Hematopoietic multipotent progenitor cell treated with erythropoietin and hydrocortisone succinate and interleukin-3 and kit ligand, for 6 days (in vitro differentiated cells): ENCODE measurements at regions not wholly inside any gene's neighbourhood (a gene's known extent, or its start where the extent isn't known, plus 50 kb on each side); places are given as distances from the start of the nearest gene placed in this dataset.
A peak's percentile ranks its signal among the peaks of the same experiment; 100 is the strongest.

Source experiments
- DNase-seq: peaks from one replicate; pipeline ENCODE4 v3.0.0-alpha.2; 2015

- no peak for DNase-seq
Observed at GRCh38 chr21:23507501-23507900, 2099.8 kb downstream of the MRPL39 start.

DNA sequence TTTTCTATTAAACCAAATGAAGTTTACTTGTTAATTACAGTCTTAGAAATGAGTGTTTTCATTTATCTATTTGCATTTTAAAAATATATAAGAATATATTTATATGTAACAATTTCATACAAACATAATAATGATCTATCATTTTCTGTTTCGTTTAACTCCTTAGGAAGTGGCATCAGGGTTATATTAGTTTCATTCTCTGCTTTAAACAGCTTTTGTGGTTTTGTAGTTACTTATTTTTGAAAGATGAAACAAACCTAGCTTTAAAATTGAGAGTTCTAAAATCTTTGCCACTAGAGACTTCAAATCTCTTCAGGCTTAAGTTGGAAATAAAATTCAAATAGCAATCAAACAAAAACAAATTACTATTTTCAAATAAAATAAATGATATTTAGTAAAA, 2110.6 kb downstream of the MRPL39 start:
- DNase-seq, result no peak

DNA sequence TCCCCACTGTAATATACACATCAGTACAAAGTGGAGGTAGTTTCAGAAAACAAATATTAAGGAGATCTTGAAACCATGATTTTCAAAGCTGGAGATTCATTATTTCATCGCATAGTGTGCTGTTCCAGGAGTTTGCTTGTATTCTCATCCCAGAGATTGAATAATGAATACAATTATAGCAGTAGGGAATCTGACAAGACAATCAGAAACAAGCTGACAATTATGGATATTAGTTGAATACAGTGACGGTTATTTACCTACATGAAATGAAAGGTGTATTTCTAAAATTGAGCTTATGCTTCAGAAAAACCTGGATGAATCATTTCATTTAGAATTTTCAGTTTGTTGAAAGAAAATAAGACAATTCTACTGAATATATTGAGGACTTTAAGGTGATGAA, 2119.0 kb downstream of the MRPL39 start:
- DNase-seq, result no peak

DNA sequence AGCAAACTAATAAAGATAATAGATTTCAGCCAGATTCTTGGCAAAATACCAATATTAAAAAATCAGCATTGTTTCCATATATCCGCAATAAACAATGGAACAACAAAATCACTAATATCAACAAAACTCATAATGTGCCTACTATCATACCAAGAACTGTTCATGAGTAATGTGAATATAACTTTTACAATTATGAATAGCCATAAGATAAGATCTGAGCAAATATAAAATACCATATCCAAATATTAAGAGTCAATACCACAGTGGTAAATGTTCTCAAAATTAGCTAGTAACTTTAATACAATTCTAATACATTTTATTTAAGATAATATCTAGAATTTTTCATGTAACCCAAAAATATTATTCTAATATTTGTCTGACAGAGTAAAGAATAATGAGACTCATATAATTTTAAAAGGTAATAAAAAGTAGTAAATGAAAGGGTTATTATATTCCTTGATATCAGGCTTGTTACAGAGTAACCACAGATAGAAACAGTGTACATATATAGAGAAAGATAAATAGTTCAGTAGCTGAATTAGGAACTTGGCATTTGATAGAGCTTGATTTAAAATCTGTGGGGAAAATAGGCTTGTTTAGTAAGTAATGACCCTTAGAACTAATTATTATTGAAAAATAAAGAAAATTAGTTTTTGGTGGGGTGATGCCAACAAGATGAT, 2126.6 kb downstream of the MRPL39 start:
- DNase-seq, result no peak

- no peak for DNase-seq
Observed at GRCh38 chr21:23478381-23478780, 2128.9 kb downstream of the MRPL39 start.

DNA sequence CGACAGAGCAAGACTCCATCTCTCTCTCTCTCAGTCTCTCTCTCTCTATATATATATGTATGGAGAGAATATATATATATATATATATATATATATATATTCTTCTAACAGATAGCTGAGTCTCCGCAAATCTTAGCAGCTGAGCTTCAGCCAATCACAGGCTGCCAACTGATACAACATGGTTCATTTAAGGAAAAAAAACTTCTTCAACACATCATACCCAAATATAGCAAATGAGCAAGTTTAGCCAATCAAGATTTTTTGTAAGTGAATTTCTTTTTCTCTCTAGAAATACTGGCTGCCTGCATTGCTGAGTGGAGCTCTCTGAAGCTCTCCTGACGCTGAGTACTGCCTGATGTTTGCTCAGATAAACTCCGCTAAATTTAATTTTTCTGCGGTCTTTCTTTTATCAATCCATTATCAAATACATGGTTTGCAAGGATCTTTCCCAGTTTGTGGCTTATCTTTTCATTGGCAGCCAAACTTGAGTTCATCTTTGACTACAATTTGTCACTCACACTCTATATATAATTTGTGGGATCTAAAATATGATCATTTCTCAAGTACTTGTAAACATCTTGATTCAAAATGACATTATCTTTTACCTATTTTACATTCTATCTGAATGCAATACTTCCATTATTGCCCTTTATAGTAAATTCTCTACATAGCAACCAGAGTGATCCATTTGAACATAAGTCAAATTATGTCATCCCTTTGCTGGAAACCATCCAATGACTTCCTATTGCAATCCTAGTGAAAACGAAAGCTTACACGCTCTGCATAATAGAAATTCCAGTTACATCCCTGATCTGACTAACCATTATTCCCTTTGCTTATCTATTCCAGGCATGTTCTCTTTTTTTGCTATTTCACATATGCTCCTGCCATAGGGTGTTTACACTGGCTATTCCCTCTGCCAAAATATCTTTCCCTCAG, 2131.7 kb downstream of the MRPL39 start:
- no peak for DNase-seq

- no peak for DNase-seq
Observed at GRCh38 chr21:23471877-23472276, 2135.4 kb downstream of the MRPL39 start.

- no peak for DNase-seq
Observed at GRCh38 chr21:23463365-23463764, 2143.9 kb downstream of the MRPL39 start.

GRCh38 chr21:23455676-23456075, 2151.6 kb downstream of the MRPL39 start:
- no peak for DNase-seq

DNA sequence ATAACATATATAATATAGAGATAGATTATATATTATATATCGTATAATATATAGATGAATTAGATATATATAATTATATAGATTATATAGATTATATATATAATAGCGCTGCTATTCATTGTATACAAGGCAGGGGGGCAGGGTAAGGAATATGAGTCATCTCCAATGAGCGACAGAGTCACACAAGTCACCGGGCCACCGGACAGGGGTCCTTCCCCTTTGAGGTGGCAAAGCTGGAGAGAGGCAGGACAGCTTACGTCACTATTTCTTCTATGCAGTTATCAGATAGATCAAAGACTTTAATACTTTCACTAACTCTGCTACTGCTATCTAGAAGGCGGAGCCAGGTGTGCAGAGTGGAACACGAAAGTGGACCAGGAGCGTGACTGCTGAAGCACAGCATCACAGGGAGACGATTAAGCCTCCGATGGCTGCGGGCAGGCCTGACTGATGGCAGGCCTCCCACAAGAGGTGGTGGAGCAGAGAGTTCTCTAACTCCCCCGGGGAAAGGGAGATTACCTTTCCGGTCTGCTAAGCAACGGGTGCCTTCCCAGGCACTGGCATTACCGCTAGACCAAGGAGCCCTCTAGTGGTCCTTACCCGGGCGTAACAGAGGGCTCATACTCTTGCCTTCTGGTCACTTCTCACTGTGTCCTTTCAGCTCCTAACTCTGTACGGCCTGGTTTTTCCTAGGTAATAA, 2154.7 kb downstream of the MRPL39 start:
- DNase-seq, result peak; percentile 44

DNA sequence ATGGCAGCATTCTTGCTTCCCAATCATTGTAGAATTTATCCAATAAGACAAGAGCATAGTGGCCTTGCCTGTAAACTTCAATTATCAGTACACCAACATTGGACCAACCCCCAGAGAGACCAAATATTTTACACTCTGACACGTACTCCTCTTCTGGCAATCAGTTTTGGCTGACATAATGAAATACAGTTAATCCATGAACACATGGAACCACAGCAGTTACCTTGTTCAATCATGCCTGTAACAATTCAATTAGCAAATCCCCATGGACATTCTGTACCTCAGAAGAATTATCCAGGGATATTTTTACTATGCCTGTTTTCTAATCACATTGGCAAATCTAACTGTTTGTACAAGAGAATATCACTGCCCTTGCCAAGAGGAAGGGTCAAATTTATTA, 2162.0 kb downstream of the MRPL39 start:
- no peak for DNase-seq

GRCh38 chr21:23438081-23438480, 2169.2 kb downstream of the MRPL39 start:
- no peak for DNase-seq

- DNase-seq, result no peak
Observed at GRCh38 chr21:23402929-23403520, 2204.3 kb downstream of the MRPL39 start.

DNA sequence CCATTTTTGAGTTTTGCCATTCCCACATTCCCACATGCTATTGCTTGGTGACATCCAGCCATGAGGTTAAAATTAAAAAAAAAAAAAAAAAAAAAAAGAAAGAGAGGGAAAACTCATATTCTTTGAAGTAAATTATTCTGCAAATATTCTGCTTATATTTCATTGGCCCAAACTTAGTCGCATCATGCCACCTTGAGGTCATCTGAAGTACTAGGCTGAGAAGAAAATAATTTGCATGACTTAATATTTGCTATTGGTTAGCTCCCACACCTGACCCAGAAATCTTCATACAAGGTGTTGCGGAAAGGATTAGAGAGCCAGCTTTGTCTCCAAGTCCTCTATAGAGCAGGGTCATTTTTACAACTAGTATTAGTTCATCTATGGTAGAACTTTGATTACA, 2206.0 kb downstream of the MRPL39 start:
- DNase-seq, result peak; percentile 38

DNA sequence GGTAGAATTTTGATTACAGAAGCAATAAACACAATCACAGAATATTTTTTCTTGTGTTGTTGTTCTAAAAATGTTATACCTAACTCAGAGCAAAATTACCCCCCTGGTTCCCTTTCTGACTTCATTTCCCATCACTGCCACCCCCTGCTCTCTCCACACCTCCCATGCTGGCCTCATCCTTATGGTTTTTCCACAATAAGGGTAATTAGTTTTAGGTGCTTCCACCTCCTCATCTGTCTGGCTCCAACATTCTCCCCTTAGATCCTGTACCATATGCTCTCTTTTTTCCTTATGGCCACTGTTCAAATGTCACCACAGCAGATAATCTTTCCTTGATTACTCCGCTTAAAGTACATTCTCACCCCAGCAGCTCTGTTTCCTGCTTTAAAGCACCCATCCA, 2208.6 kb downstream of the MRPL39 start:
- DNase-seq, result no peak

- no peak for DNase-seq
Observed at GRCh38 chr21:23394458-23394857, 2212.8 kb downstream of the MRPL39 start.

GRCh38 chr21:23384679-23385078, 2222.6 kb downstream of the MRPL39 start:
- DNase-seq, result no peak

GRCh38 chr21:23374155-23374554, 2233.1 kb downstream of the MRPL39 start:
- DNase-seq, result no peak

DNA sequence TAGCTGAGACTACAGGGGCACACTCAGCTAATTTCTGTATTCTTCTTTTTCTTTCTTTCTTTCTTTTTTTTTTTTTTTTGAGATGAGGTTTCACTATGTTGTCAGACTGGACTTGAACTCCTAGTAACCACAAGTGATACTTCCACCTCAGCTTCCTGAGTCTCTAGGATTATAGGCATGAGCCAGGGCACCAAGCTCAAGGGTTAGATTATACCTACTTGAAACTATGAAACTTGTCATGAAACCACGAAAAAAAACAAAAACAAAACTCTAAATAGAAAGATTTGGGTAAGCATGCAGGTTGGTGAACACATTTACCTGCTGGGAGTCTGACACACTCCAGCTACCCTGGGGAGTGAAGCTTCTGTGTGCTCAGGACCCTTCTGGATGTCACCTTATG, 2250.4 kb downstream of the MRPL39 start:
- no peak for DNase-seq

GRCh38 chr21:23316190-23316589, 2291.1 kb downstream of the MRPL39 start:
- DNase-seq, result no peak

- DNase-seq, result no peak
Observed at GRCh38 chr21:23308741-23309140, 2298.5 kb downstream of the MRPL39 start.

DNA sequence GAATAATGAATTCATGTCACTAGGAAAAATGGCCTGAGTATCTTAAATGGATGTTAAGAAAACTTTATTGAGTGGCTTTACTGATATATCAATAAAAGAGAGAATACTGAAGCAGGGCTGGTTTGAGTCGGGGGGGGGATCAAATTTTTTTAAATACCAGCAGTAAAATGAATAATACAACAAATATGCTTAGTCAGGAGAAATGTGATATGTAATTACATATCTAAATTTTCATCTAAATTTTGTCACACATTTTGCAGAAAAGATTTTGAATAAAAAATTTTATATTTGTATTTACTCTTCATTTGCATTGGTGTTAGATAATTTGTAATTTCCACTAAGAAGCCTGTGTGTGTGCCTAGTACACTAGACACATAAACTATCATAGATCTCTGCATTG, 2300.2 kb downstream of the MRPL39 start:
- no peak for DNase-seq

DNA sequence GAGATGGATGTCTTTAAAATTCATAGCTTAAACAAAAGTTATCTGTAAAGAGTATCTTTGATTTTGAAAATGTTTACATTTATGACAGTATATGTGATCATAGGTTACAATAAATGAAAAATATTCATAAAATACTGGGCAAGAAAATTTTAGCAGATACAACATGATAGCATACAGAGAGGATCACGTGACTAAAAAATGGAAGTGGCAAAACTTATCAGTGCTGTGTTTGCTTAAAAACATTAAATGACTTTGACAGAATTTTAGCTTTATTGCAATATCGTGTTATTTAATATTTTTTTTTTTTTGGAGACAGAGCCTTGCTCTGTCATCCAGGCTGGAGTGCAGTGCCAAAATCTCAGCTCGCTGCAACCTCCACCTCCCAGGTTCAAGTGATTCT, 2294.1 kb downstream of the NCAM2 start:
- no peak for DNase-seq
